ENCODE measurements at regions not wholly inside any gene's neighbourhood (a gene's known extent, or its start where the extent isn't known, plus 50 kb on each side); places are given as distances from the start of the nearest gene placed in this dataset.

- BruUV-seq (replicated peaks), result no TSS peak
- in situ Hi-C loops (cut with HindIII; ENCODE audit: extremely low pct_ligation_motif_present, low pct_unique_long_range_greater_than_20kb), result no loop called here
- H3K4me3 ChIP-seq (replicated peaks in 1 of 3; ENCODE audit: insufficient read depth in 1 of 3, low read depth in 2 of 3, low read length in 3 of 3), result no peak overlapping the region
- no peaks in the 10 kb centered on the region for H3K9me3 ChIP-seq (ENCODE audit: low read length)
- no peaks in the 10 kb centered on the region for H3K36me3 ChIP-seq (replicated peaks in 1 of 2; ENCODE audit: control insufficient read depth in 1 of 2, insufficient read depth in 2 of 2, low read length in 2 of 2)
- WGBS (ENCODE audit: low lambda C conversion rate), result 5% methylated on average over 7 of the region's 10 CpGs
- no peak overlapping the region for H3K4me2 ChIP-seq (ENCODE audit: low read depth, low read length)
- no peaks in the 10 kb centered on the region for H4K20me1 ChIP-seq (ENCODE audit: insufficient read depth, low read length)
- ATAC-seq (no peak), DNase-seq (ENCODE audit: low spot score) (no peak), FAIRE-seq (no peak)
- H3K4me1 ChIP-seq (ENCODE audit: insufficient read depth, low read length), result no peaks in the 10 kb centered on the region
- POLR2A ChIA-PET, result no interaction called here
- intact Hi-C loops (cut with micrococcal nuclease; ENCODE audit: unreplicated experiment), result no loop called here
- CTCF ChIA-PET (ENCODE audit: low intra/inter-chr PET ratio, low total read pairs), result no interaction called here
- no peak overlapping the region for H3K27ac ChIP-seq (ENCODE audit: extremely low read length, insufficient read depth, low read length)
- H2AFZ ChIP-seq (ENCODE audit: low read length), result no peak overlapping the region
- H3K79me2 ChIP-seq (ENCODE audit: insufficient read depth, low read length), result no peaks in the 10 kb centered on the region
- peaks cover 0 to 3% of the 10 kb centered on the region in 2 experiments; a peak in 3 of 5 replicates for H3K27me3 ChIP-seq (ENCODE audit: control insufficient read depth in 1 of 2, insufficient read depth in 2 of 2, low read length in 2 of 2)
- H3K9ac ChIP-seq (ENCODE audit: insufficient read depth, low read depth, low read length), result no peak overlapping the region
- TF ChIP-seq MYPOP (CRISPR knock-in tag; IDR thresholded peaks at IDR 0.05), result no peak
- no peak for TF ChIP-seq ZSCAN21 (CRISPR knock-in tag; IDR thresholded peaks at IDR 0.05; ENCODE audit: borderline replicate concordance)
- TF ChIP-seq ZNF382 (CRISPR knock-in tag; IDR thresholded peaks at IDR 0.05; ENCODE audit: borderline replicate concordance), result no peak
- no peak for TF ChIP-seq ZNF512B (CRISPR knock-in tag; IDR thresholded peaks at IDR 0.05; ENCODE audit: borderline replicate concordance)
- no peak for TF ChIP-seq ZNF446 (CRISPR knock-in tag; IDR thresholded peaks at IDR 0.05)
- no peak for TF ChIP-seq ZNF878 (CRISPR knock-in tag; IDR thresholded peaks at IDR 0.05)
- TF ChIP-seq ZNF496 (CRISPR knock-in tag; IDR thresholded peaks at IDR 0.05; ENCODE audit: insufficient replicate concordance), result no peak
- no peak for TF ChIP-seq CCAR2 (optimal IDR thresholded peaks at IDR 0.05; ENCODE audit: low read depth, low read length)
- TF ChIP-seq ZNF543 (CRISPR knock-in tag; IDR thresholded peaks at IDR 0.05), result no peak
- TF ChIP-seq ARHGAP35 (CRISPR knock-in tag; IDR thresholded peaks at IDR 0.05; ENCODE audit: borderline replicate concordance), result no peak
- no peak for TF ChIP-seq ZNF234 (CRISPR knock-in tag; conservative IDR thresholded peaks at IDR 0.05)
- TF ChIP-seq HIC2 (CRISPR knock-in tag; IDR thresholded peaks at IDR 0.05; ENCODE audit: low read depth), result no peak
- no peak for TF ChIP-seq ZNF275 (CRISPR knock-in tag; IDR thresholded peaks at IDR 0.05; ENCODE audit: borderline replicate concordance)
- no peak for TF ChIP-seq ZNF383 (CRISPR knock-in tag; IDR thresholded peaks at IDR 0.05; ENCODE audit: borderline replicate concordance)
- no peak for TF ChIP-seq NFATC3 (CRISPR knock-in tag; IDR thresholded peaks at IDR 0.05)
- TF ChIP-seq BATF2 (CRISPR knock-in tag; IDR thresholded peaks at IDR 0.05), result no peak
Measured at GRCh38 chr1:29682171-29682918, 446.0 kb downstream of the PTPRU start.
